Spleen (tissue), 11 donors: ENCODE measurements at regions not wholly inside any gene's neighbourhood (a gene's known extent, or its start where the extent isn't known, plus 50 kb on each side); places are given as distances from the start of the nearest gene placed in this dataset.

ENCODE experiments used
- DNase-seq: peaks from one replicate; pipeline ENCODE4 v3.0.0-alpha.2; 2020
- H3K27ac ChIP-seq, 8 donors: fragments of 200-600 bp; sonication (generic) in 7 of 8; 1 replicate in 4 of 8; 2 replicates in 4 of 8; pipeline versions ENCODE4 v1.5.0 to v1.8.0; 2016 to 2021; ENCODE audit warnings: inconsistent platforms in 4 of 8, mild to moderate bottlenecking in 4 of 8, moderate library complexity in 1 of 8
- H3K27me3 ChIP-seq, 7 donors: fragments of 200-600 bp; sonication (generic) in 6 of 7; replicated peaks in 1 of 7; 1 replicate in 4 of 7; 2 replicates in 3 of 7; pipeline versions ENCODE4 v1.5.0 to v1.8.0; 2016 to 2021; ENCODE audit warnings: inconsistent platforms in 3 of 7, mild to moderate bottlenecking in 1 of 7
- H3K36me3 ChIP-seq, 6 donors: fragments of 200-600 bp; sonication (generic) in 5 of 6; 1 replicate in 4 of 6; 2 replicates in 2 of 6; pipeline versions ENCODE4 v1.5.0 to v1.8.0; 2016 to 2021; ENCODE audit warnings: inconsistent platforms in 2 of 6
- H3K4me1 ChIP-seq, 6 donors: fragments of 200-600 bp; sonication (generic) in 5 of 6; 1 replicate in 3 of 6; 2 replicates in 3 of 6; pipeline versions ENCODE4 v1.5.0 to v1.8.0; 2016 to 2021; ENCODE audit warnings: inconsistent platforms in 3 of 6
- H3K4me3 ChIP-seq, 8 donors: fragments of 200-600 bp; sonication (generic) in 7 of 8; 1 replicate in 4 of 8; 2 replicates in 4 of 8; pipeline versions ENCODE4 v1.5.0 to v1.8.0; 2016 to 2021; ENCODE audit warnings: inconsistent platforms in 4 of 8, mild to moderate bottlenecking in 4 of 8, moderate library complexity in 2 of 8
- H3K9me3 ChIP-seq, 8 donors: fragments of 200-600 bp; sonication (generic) in 7 of 8; 1 replicate in 4 of 8; 2 replicates in 4 of 8; pipeline versions ENCODE4 v1.5.0 to v1.8.0; 2016 to 2021; ENCODE audit warnings: inconsistent platforms in 4 of 8
- CTCF ChIP-seq, 11 experiments: fragments of 200-600 bp in 7 of 11; fragments of 450-650 bp in 4 of 11; sonication (generic) in 4 of 11; IDR thresholded peaks in 8 of 11; conservative IDR thresholded peaks in 3 of 11; 1 replicate in 7 of 11; 2 replicates in 4 of 11; pipeline versions ENCODE4 v1.4.0 to v1.8.0; 2016 to 2021; ENCODE audit warnings: antibody characterized with exemption in 11 of 11, inconsistent platforms in 4 of 11, mild to moderate bottlenecking in 1 of 11
- POLR2A ChIP-seq, 3 donors: fragments of 450-650 bp; IDR thresholded peaks; one replicate each; pipeline ENCODE4 v1.5.1; 2017; ENCODE audit warnings: antibody characterized with exemption in 3 of 3, mild to moderate bottlenecking in 1 of 3
- POLR2AphosphoS5 ChIP-seq, 3 donors: sonication (generic); formaldehyde crosslinking; IDR thresholded peaks; one replicate each; pipeline ENCODE4 v1.5.1; 2017; ENCODE audit warnings: antibody characterized with exemption in 3 of 3
- WGBS, 5 donors: extraction: QIAGEN DNeasy Blood & Tissue Kit in 3 of 5; methylation state at CpG; one replicate each; pipeline versions ENCODE4 v1.1.5 to v1.1.7; 2013 to 2018; 5-methylcytosine and 5-hydroxymethylcytosine counted together
- intact Hi-C: fragments of 100-400 bp; cut with DNase I; formaldehyde crosslinking; loops from one replicate; pipeline ENCODE4 v1.15.0; 2023; ENCODE audit warnings: low total_unique reads
- donor health status: healthy with polysubstance abuse.
- donor health status: DM: no; HTN: no; CAD: no; lungs with moderate emphysema.
- donor health status: DM: no; HTN: no; CAD: no.
- donor health status: Bipolar disorder and iron deficiency.
- donor health status: healthy.
- donor health status: DM: no; HTN: no; CAD: no.
- donor health status: DM: yes; HTN: yes; CAD: no.

- Histone ChIP-seq H3K9me3 (no peaks in the 10 kb centered on the region), H3K4me1 (peaks cover 0 to 6% (median 0%) of the 10 kb centered on the region in 6 donors), H3K4me3 (no peak overlapping the region), H3K27ac (no peak overlapping the region), H3K36me3 (no peaks in the 10 kb centered on the region), H3K27me3 (no peaks in the 10 kb centered on the region)
- TF ChIP-seq CTCF (IDR thresholded peaks at IDR 0.05 in 8 of 11, conservative IDR thresholded peaks at IDR 0.05 in 3 of 11) (no peak), POLR2AphosphoS5 (IDR thresholded peaks at IDR 0.05) (no peak), POLR2A (IDR thresholded peaks at IDR 0.05) (no peak)
- intact Hi-C loops, result no loop called here
- no peak for DNase-seq
- WGBS, 5 donors, result 77 to 97% (median 94%) methylated on average over 1 of the region's 1 CpG
Measured at GRCh38 chr13:76709851-76710250, 176.4 kb downstream of the KCTD12 start.

GRCh38 chr13:76708138-76708688 lies 178.0 kb downstream of the KCTD12 start:
- no peaks in the 10 kb centered on the region for H3K27me3 ChIP-seq
- no peaks in the 10 kb centered on the region for H3K9me3 ChIP-seq
- H3K4me3 ChIP-seq, result no peak overlapping the region
- no peak for TF ChIP-seq POLR2AphosphoS5 (IDR thresholded peaks at IDR 0.05)
- no peak for TF ChIP-seq POLR2A (IDR thresholded peaks at IDR 0.05)
- TF ChIP-seq CTCF (IDR thresholded peaks at IDR 0.05 in 8 of 11, conservative IDR thresholded peaks at IDR 0.05 in 3 of 11), result no peak
- no peak for DNase-seq
- no peak overlapping the region for H3K27ac ChIP-seq
- intact Hi-C loops, result no loop called here
- WGBS, 5 donors, result 80 to 92% (median 83%) methylated on average over 5 to 6 of the region's 6 CpGs
- H3K4me1 ChIP-seq, result peaks cover 0 to 6% (median 0%) of the 10 kb centered on the region in 6 donors
- no peaks in the 10 kb centered on the region for H3K36me3 ChIP-seq

- TF ChIP-seq CTCF (IDR thresholded peaks at IDR 0.05 in 8 of 11, conservative IDR thresholded peaks at IDR 0.05 in 3 of 11), result no peak
- no peak for TF ChIP-seq POLR2AphosphoS5 (IDR thresholded peaks at IDR 0.05)
- no peak for TF ChIP-seq POLR2A (IDR thresholded peaks at IDR 0.05)
- Histone ChIP-seq H3K4me3 (no peak overlapping the region), H3K9me3 (no peaks in the 10 kb centered on the region), H3K27ac (no peak overlapping the region), H3K4me1 (peaks cover 0 to 6% (median 0%) of the 10 kb centered on the region in 6 donors), H3K27me3 (no peaks in the 10 kb centered on the region), H3K36me3 (no peaks in the 10 kb centered on the region)
- DNase-seq, result no peak
- intact Hi-C loops, result no loop called here
- 84 to 89% (median 86%) methylated on average over 3 of the region's 3 CpGs for WGBS, 5 donors
Measured at GRCh38 chr13:76707360-76707759, 178.8 kb downstream of the KCTD12 start.

- DNase-seq, result no peak
- TF ChIP-seq POLR2AphosphoS5 (IDR thresholded peaks at IDR 0.05) (no peak), POLR2A (IDR thresholded peaks at IDR 0.05) (no peak), CTCF (IDR thresholded peaks at IDR 0.05 in 8 of 11, conservative IDR thresholded peaks at IDR 0.05 in 3 of 11) (no peak)
- intact Hi-C loops, result no loop called here
Measured at GRCh38 chr13:76703621-76704288, 182.4 kb downstream of the KCTD12 start.

More at GRCh38 chr13:76703621-76704288, 182.4 kb downstream of the KCTD12 start:
- no peaks in the 10 kb centered on the region for H3K9me3 ChIP-seq
- H3K27me3 ChIP-seq, result no peaks in the 10 kb centered on the region
- 65 to 80% (median 71%) methylated on average over 2 of the region's 2 CpGs for WGBS, 5 donors
- H3K36me3 ChIP-seq, result no peaks in the 10 kb centered on the region
- H3K4me3 ChIP-seq, result no peak overlapping the region
- no peaks in the 10 kb centered on the region for H3K4me1 ChIP-seq
- H3K27ac ChIP-seq, result no peak overlapping the region
